Panc1 (cell line): ENCODE measurements at regions not wholly inside any gene's neighbourhood (a gene's known extent, or its start where the extent isn't known, plus 50 kb on each side); places are given as distances from the start of the nearest gene placed in this dataset.

Source experiments
- ATAC-seq: fragments of 200-7000 bp; cut with Tn5 transposase; 2 replicates; pipeline ENCODE4 v1.9.1; 2020; ENCODE audit warnings: mild to moderate bottlenecking, moderate library complexity
- BruUV-seq: library from RNA; stranded (reverse); fragments of 400-500 nt; replicated peaks from 2 replicates; lab custom pipeline; 2021; lab: Mats Ljungman, UMichigan
- CTCF ChIA-PET: fragments of 300-600 bp; sonication (Branson Sonifier 250); formaldehyde crosslinking; loops from one replicate; lab custom pipeline; 2022; ENCODE audit warnings: antibody characterized with exemption; lab: Charles Lee
- POLR2A ChIA-PET: fragments of 300-600 bp; sonication (Branson Sonifier 250); formaldehyde crosslinking; loops from one replicate; lab custom pipeline; 2022; ENCODE audit warnings: antibody characterized with exemption; lab: Charles Lee
- DNase-seq: peaks from one replicate; pipeline ENCODE4 v3.0.0-alpha.2; 2010; ENCODE audit warnings: low read depth, low spot score
- H3K27ac ChIP-seq: 2 replicates; pipeline ENCODE4 v1.5.1; 2011; ENCODE audit warnings: mild to moderate bottlenecking, low read length, inconsistent platforms
- H3K27me3 ChIP-seq: fragments of 200-500 bp; sonication (Bioruptor generic); 2 replicates; pipeline ENCODE4 v1.6.0; 2014; ENCODE audit warnings: low read length, inconsistent platforms; ENCODE audit not compliant: control insufficient read depth, insufficient read depth
- H3K36me3 ChIP-seq: fragments of 200-500 bp; sonication (Bioruptor generic); 2 replicates; pipeline ENCODE4 v1.5.1; 2014; ENCODE audit warnings: inconsistent platforms, mild to moderate bottlenecking, low read length, moderate library complexity; ENCODE audit not compliant: control insufficient read depth, insufficient read depth
- H3K4me1 ChIP-seq: 2 replicates; pipeline ENCODE4 v1.5.1; 2011; ENCODE audit warnings: inconsistent platforms, mild to moderate bottlenecking, low read length, moderate library complexity; ENCODE audit not compliant: control insufficient read depth, insufficient read depth
- H3K4me3 ChIP-seq, 2 experiments: 2 replicates each; pipeline ENCODE4 v1.5.1; 2011 to 2012; ENCODE audit warnings: low read depth in 2 of 2, low read length in 2 of 2, mild to moderate bottlenecking in 2 of 2, inconsistent platforms in 1 of 2, moderate library complexity in 1 of 2
- H3K9me3 ChIP-seq: fragments of 200-500 bp; sonication (Bioruptor generic); 2 replicates; pipeline ENCODE4 v1.5.1; 2014; ENCODE audit warnings: low read depth, mild to moderate bottlenecking, inconsistent platforms, low read length, moderate library complexity; ENCODE audit not compliant: control insufficient read depth, insufficient read depth
- POLR2AphosphoS5 ChIP-seq: IDR thresholded peaks from 2 replicates; pipeline ENCODE4 v1.6.1; 2012; ENCODE audit warnings: mild to moderate bottlenecking, low read depth, low read length, moderate library complexity
- REST ChIP-seq, 2 experiments: IDR thresholded peaks; 2 replicates each; pipeline ENCODE4 v1.6.1; 2011 to 2012; ENCODE audit warnings: low read depth in 2 of 2, control low read depth in 1 of 2, low read length in 1 of 2, mild to moderate bottlenecking in 1 of 2, moderate library complexity in 1 of 2; ENCODE audit not compliant: insufficient read depth in 1 of 2
- SIN3A ChIP-seq: IDR thresholded peaks from 2 replicates; pipeline ENCODE4 v1.6.1; 2012; ENCODE audit warnings: low read depth, mild to moderate bottlenecking, low read length, moderate library complexity, borderline replicate concordance; ENCODE audit not compliant: insufficient read depth
- TCF7L2 ChIP-seq: IDR thresholded peaks from 2 replicates; pipeline ENCODE4 v1.6.1; 2011; ENCODE audit warnings: mild to moderate bottlenecking, low read depth, low read length, inconsistent platforms
- in situ Hi-C: cut with HindIII; loops from 2 replicates; pipeline ENCODE4 v1.10.0; 2016; ENCODE audit warnings: low sequenced_read_pairs, low pct_unique_long_range_greater_than_20kb
- intact Hi-C: fragments of 100-400 bp; cut with micrococcal nuclease; formaldehyde crosslinking; loops from one replicate; pipeline ENCODE4 v1.10.0; 2022; ENCODE audit not compliant: unreplicated experiment
- TF ChIP-seq, protein P1 (sequence below): fragments of 450-650 bp; IDR thresholded peaks from 2 replicates; pipeline ENCODE4 v1.5.1; 2017; ENCODE audit warnings: mild to moderate bottlenecking

DNA sequence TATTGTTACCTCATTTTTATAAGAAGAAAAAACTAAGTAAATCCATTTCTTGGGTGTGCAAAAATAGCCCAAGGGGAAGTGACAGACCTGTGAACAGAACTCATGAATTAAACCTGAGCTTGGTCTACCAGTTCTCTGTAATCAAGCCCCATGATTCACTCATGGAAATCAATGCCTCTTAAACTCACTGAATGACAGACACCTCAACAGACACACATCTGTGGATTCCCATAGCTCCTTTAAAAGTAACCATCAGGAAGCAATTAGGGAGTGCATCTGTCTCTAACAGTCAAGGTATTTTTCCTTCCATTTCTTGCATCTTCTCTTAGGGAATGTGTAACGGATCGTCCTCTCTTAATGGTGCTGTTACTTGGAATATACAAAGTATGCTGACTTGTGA is 215.0 kb upstream of the EEA1 start:
- in situ Hi-C loops (no loop called here), intact Hi-C loops (no loop called here)
- ChIA-PET POLR2A (interaction anchor here (0.6 kb wide), 1 partner anchor 10 kb away, joined by 4 read pairs; no protein-coding TSS in a partner anchor), CTCF (no interaction called here)
- DNase-seq (no peak), ATAC-seq (no peak)
- Histone ChIP-seq H3K36me3 (no peaks in the 10 kb centered on the region), H3K4me1 (no peaks in the 10 kb centered on the region), H3K9me3 (no peaks in the 10 kb centered on the region), H3K27ac (no peak overlapping the region), H3K27me3 (no peaks in the 10 kb centered on the region), H3K4me3 (no peak overlapping the region)
- BruUV-seq = no TSS peak
- TF ChIP-seq TCF7L2 (no peak), REST (IDR thresholded peaks at IDR 0.05; ENCODE audit: insufficient read depth in 1 of 2, low read depth in 2 of 2, low read length in 1 of 2) (no peak), POLR2AphosphoS5 (no peak), SIN3A (no peak)
- TF ChIP-seq, protein P1, sequence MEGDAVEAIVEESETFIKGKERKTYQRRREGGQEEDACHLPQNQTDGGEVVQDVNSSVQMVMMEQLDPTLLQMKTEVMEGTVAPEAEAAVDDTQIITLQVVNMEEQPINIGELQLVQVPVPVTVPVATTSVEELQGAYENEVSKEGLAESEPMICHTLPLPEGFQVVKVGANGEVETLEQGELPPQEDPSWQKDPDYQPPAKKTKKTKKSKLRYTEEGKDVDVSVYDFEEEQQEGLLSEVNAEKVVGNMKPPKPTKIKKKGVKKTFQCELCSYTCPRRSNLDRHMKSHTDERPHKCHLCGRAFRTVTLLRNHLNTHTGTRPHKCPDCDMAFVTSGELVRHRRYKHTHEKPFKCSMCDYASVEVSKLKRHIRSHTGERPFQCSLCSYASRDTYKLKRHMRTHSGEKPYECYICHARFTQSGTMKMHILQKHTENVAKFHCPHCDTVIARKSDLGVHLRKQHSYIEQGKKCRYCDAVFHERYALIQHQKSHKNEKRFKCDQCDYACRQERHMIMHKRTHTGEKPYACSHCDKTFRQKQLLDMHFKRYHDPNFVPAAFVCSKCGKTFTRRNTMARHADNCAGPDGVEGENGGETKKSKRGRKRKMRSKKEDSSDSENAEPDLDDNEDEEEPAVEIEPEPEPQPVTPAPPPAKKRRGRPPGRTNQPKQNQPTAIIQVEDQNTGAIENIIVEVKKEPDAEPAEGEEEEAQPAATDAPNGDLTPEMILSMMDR = no peak

DNA sequence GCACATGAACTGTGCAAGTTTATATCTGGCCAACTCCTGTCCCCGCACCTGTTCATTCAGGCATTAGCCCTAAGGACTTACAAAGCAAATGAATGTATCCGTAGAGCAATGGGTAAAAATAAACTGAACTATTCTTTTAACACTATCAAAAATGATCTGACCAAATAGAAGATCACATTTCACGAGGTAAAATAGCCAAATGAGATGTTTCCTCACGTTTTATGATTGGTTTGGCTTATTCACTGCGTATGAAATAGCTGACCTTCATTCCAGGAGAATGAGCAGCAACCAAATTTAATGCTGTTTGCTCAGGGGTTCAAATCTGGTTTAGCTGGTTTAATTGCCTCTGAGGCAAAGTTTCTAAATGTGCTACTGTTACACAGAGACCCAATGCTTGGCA is 216.0 kb upstream of the EEA1 start:
- Histone ChIP-seq H3K9me3 (no peaks in the 10 kb centered on the region), H3K4me3 (no peak overlapping the region), H3K36me3 (no peaks in the 10 kb centered on the region), H3K27ac (no peak overlapping the region), H3K4me1 (no peaks in the 10 kb centered on the region), H3K27me3 (no peaks in the 10 kb centered on the region)
- ChIA-PET CTCF (no interaction called here), POLR2A (no interaction called here)
- in situ Hi-C loops = no loop called here
- DNase-seq = no peak
- TF ChIP-seq REST (IDR thresholded peaks at IDR 0.05; ENCODE audit: insufficient read depth in 1 of 2, low read depth in 2 of 2, low read length in 1 of 2) (no peak), TCF7L2 (no peak), SIN3A (no peak), POLR2AphosphoS5 (no peak)
- TF ChIP-seq, protein P1 = no peak
- no peak for ATAC-seq
- BruUV-seq = no TSS peak
- intact Hi-C loops = no loop called here
